Ishikawa (cell line): ENCODE measurements at regions not wholly inside any gene's neighbourhood (a gene's known extent, or its start where the extent isn't known, plus 50 kb on each side); places are given as distances from the start of the nearest gene placed in this dataset.

ENCODE experiments used
- CEBPB ChIP-seq: IDR thresholded peaks from 2 replicates; pipeline ENCODE4 v1.6.1; 2012
- EGR1 ChIP-seq: IDR thresholded peaks from 2 replicates; pipeline ENCODE4 v1.6.1; 2012
- EP300 ChIP-seq: IDR thresholded peaks from 2 replicates; pipeline ENCODE4 v1.6.1; 2012; ENCODE audit warnings: borderline replicate concordance
- FOXM1 ChIP-seq: IDR thresholded peaks from 2 replicates; pipeline ENCODE4 v1.6.1; 2012; ENCODE audit warnings: low read depth, borderline replicate concordance
- MAX ChIP-seq: IDR thresholded peaks from 2 replicates; pipeline ENCODE4 v1.6.1; 2012
- NFIC ChIP-seq: IDR thresholded peaks from 2 replicates; pipeline ENCODE4 v1.6.1; 2012
- TAF1 ChIP-seq: IDR thresholded peaks from 2 replicates; pipeline ENCODE4 v1.6.1; 2012; ENCODE audit warnings: low read depth, mild to moderate bottlenecking
- YY1 ChIP-seq: IDR thresholded peaks from 2 replicates; pipeline ENCODE4 v1.6.1; 2012; ENCODE audit warnings: low read depth
- TF ChIP-seq, protein P1 (sequence below): IDR thresholded peaks from 2 replicates; pipeline ENCODE4 v1.6.1; 2012

DNA sequence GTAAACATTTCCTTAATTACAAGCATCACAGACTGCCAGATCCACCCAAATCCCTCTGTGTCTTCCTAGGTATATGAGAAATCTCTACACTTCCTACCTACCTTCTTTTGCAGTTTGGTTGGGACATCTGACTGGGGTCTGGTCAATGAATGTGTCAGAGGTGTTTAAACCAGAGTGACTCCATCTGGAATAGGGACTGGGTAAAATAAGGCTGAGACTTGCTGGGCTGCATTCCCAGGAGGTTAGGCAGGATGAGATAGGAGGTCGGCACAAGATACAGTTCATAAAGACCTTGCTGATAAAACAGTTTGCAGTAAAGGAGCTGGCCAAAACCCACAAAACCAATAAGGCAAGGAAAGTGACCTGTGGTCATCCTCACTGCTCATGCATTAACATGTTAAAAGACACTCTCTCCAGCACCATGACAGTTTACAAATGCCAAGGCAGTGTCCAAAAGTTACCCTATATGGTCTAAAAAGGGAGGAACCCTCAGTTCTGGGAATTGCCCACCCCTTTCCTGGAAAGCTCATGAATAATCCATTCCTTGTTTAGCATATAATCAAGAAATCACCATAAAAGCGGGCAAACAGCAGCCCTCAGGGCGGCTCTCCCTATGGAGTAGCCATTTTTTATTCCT, 87.4 kb upstream of the BACE2 start:
- TF ChIP-seq TAF1 (no peak), FOXM1 (no peak), MAX (no peak), YY1 (no peak), EP300 (no peak), EGR1 (no peak), CEBPB (no peak), NFIC (no peak)
- TF ChIP-seq, protein P1, sequence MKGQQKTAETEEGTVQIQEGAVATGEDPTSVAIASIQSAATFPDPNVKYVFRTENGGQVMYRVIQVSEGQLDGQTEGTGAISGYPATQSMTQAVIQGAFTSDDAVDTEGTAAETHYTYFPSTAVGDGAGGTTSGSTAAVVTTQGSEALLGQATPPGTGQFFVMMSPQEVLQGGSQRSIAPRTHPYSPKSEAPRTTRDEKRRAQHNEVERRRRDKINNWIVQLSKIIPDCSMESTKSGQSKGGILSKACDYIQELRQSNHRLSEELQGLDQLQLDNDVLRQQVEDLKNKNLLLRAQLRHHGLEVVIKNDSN, result no peak
